ENCODE measurements at regions not wholly inside any gene's neighbourhood (a gene's known extent, or its start where the extent isn't known, plus 50 kb on each side); places are given as distances from the start of the nearest gene placed in this dataset.
"Not testable (repeated sequence)": the region's sequence is repeated elsewhere in the genome, so short reads cannot be mapped to it uniquely, and the experiment has no call there.

DNA sequence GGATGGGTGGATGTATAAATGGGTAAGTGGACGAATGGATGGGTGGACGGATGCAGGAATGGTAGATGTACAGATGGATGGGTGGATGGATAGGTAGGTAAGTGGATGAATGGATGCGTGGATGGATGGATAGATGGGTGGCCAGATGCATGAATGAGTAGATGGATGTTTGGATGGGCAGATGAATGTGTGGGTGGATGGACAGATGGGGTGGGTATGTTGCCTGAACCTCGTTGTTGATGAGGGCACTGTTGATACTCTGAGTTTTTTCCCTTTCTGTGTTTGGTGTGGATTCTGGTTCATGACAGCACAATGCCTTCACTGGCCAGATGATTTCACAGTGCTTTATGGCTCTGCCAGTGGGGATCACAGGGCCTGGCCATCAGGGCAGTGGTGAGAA lies 208.3 kb downstream of the NPIPB11 start:
- Histone ChIP-seq H2AFZ (ENCODE audit: low read depth, low read length) (no peak overlapping the region), H4K20me1 (ENCODE audit: insufficient read depth) (no peaks in the 10 kb centered on the region), H3K9me2 (ENCODE audit: insufficient read depth, low read length) (no peaks in the 10 kb centered on the region), H3K4me2 (ENCODE audit: low read length) (no peak overlapping the region), H3F3A (ENCODE audit: insufficient read depth, low read length, poor library complexity, severe bottlenecking) (no peaks in the 10 kb centered on the region), H3K27ac (ENCODE audit: low read length) (no peak overlapping the region), H3K27me3 (ENCODE audit: insufficient read depth, low read depth, low read length) (no peaks in the 10 kb centered on the region), H3K4me3 (ENCODE audit: low read length) (no peak overlapping the region), H3K36me3 (ENCODE audit: insufficient read depth, low read length) (no peaks in the 10 kb centered on the region), H3K9ac (ENCODE audit: low read length) (no peak overlapping the region), H3K9me3 (ENCODE audit: low read length) (no peaks in the 10 kb centered on the region), H3K79me2 (replicated peaks; ENCODE audit: insufficient read depth, low read length) (no peaks in the 10 kb centered on the region)
- TF ChIP-seq EP300 (conservative IDR thresholded peaks at IDR 0.05; ENCODE audit: poor library complexity, severe bottlenecking) (no peak), RAD21 (conservative IDR thresholded peaks at IDR 0.05) (no peak), TAF1 (IDR thresholded peaks at IDR 0.05; ENCODE audit: low read depth) (no peak), REST (IDR thresholded peaks at IDR 0.05; ENCODE audit: borderline replicate concordance) (no peak), SMC3 (conservative IDR thresholded peaks at IDR 0.05; ENCODE audit: poor library complexity) (no peak), MXI1 (conservative IDR thresholded peaks at IDR 0.05; ENCODE audit: poor library complexity, severe bottlenecking) (no peak), EZH2 (IDR thresholded peaks at IDR 0.05; ENCODE audit: borderline replicate concordance, insufficient read depth, low read length, poor library complexity, severe bottlenecking) (no peak), POLR2AphosphoS5 (IDR thresholded peaks at IDR 0.05) (no peak)
- TF ChIP-seq, protein P1, sequence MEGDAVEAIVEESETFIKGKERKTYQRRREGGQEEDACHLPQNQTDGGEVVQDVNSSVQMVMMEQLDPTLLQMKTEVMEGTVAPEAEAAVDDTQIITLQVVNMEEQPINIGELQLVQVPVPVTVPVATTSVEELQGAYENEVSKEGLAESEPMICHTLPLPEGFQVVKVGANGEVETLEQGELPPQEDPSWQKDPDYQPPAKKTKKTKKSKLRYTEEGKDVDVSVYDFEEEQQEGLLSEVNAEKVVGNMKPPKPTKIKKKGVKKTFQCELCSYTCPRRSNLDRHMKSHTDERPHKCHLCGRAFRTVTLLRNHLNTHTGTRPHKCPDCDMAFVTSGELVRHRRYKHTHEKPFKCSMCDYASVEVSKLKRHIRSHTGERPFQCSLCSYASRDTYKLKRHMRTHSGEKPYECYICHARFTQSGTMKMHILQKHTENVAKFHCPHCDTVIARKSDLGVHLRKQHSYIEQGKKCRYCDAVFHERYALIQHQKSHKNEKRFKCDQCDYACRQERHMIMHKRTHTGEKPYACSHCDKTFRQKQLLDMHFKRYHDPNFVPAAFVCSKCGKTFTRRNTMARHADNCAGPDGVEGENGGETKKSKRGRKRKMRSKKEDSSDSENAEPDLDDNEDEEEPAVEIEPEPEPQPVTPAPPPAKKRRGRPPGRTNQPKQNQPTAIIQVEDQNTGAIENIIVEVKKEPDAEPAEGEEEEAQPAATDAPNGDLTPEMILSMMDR (IDR thresholded peaks at IDR 0.05; ENCODE audit: poor library complexity, severe bottlenecking): no peak

DNA sequence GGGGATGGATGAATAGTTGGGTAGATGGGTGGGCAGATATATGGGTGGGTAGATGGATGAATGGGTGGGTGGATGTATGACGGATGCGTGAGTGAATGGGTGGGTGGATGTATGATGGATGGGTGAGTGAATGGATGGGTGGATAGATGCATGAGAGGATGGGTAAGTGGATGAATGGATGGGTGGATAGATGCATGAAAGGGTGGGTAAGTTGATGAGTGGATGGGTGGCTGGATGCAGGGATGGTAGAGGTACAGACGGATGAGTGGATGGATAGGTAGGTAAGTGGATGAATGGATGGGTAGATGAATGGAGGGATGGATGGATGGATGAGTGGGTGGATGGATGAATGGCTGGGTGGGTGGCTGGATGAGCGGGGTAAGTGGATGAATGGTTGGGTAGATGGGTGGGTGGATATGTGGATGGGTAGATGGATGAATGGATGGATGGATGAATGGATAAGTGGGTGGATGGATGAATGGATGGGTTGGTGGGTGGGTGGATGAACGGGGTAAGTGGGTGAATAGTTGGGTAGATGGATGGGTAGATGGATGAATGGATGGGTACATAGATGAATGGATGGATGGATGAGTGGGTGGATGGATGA lies 208.9 kb downstream of the NPIPB11 start:
- not testable (repeated sequence) for H3K36me3 ChIP-seq (ENCODE audit: insufficient read depth, low read length); H3K27me3 ChIP-seq (ENCODE audit: insufficient read depth, low read depth, low read length); H3K79me2 ChIP-seq (replicated peaks; ENCODE audit: insufficient read depth, low read length); H3K9ac ChIP-seq (ENCODE audit: low read length); H2AFZ ChIP-seq (ENCODE audit: low read depth, low read length); H4K20me1 ChIP-seq (ENCODE audit: insufficient read depth); H3K27ac ChIP-seq (ENCODE audit: low read length); H3F3A ChIP-seq (ENCODE audit: insufficient read depth, low read length, poor library complexity, severe bottlenecking); H3K4me2 ChIP-seq (ENCODE audit: low read length); H3K9me3 ChIP-seq (ENCODE audit: low read length); H3K4me3 ChIP-seq (ENCODE audit: low read length); H3K9me2 ChIP-seq (ENCODE audit: insufficient read depth, low read length)

DNA sequence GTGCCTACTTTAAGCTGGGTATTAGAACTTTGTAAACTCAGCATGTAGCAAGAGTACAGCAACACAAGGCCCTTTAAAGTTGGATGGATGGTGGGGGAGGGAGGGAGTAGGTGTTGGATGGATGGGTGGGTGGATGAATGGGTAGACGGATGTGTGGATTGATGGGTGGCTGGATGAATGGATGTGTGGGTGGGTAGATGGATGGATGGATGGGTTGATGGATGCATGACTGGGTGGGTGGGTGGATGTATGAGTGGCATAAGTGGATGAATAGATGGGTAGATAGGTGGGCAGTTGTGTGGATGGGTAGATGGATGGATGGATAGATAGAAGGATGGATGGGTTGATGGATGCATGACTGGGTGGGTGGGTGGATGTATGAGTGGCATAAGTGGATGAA lies 209.8 kb downstream of the NPIPB11 start:
- H3K36me3 ChIP-seq (ENCODE audit: insufficient read depth, low read length); H4K20me1 ChIP-seq (ENCODE audit: insufficient read depth); H3K27ac ChIP-seq (ENCODE audit: low read length); H3K4me2 ChIP-seq (ENCODE audit: low read length); H3K9me2 ChIP-seq (ENCODE audit: insufficient read depth, low read length); H3K27me3 ChIP-seq (ENCODE audit: insufficient read depth, low read depth, low read length); H3K79me2 ChIP-seq (replicated peaks; ENCODE audit: insufficient read depth, low read length); H2AFZ ChIP-seq (ENCODE audit: low read depth, low read length); H3F3A ChIP-seq (ENCODE audit: insufficient read depth, low read length, poor library complexity, severe bottlenecking); H3K9me3 ChIP-seq (ENCODE audit: low read length); H3K4me3 ChIP-seq (ENCODE audit: low read length); H3K9ac ChIP-seq (ENCODE audit: low read length): not testable (repeated sequence)

DNA sequence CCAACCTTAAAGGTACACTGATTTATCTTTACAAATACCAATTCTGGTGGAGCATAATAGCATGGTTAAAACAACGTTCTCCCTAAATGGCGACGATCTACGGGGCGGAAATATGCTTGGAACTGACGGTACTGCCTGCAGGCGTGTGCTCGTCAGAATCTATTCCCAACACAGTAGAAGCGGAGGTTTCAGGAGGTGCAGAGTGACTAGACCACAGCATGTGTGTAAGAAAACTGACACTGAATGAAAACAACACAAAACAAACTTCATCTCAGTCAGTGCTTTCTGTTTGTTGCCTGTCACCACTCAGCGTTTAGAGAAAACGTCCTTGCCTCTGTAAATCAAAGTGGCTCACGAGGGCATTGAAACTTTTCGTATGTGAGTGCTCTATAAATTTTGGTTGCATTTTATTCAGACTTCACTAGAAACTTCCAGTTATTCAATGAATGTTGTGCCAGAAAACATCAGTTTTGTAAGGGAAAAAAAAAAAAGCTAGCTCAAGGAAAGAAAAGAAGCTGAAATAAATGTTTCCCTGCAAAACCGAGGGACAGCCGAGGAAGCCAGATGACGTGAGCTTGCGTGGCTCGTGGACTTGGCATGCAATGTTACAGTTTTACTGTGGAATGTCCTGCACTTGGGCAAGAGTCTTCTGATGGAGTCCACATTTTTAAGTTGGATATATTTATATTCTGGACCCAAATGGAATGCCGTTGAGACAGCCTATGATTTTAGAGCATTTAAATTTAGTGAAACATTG lies 210.4 kb downstream of the LAT start:
- not testable (repeated sequence) for H3K9me2 ChIP-seq (ENCODE audit: insufficient read depth, low read length); H3K27ac ChIP-seq (ENCODE audit: low read length); H3K36me3 ChIP-seq (ENCODE audit: insufficient read depth, low read length); H3K4me2 ChIP-seq (ENCODE audit: low read length); H2AFZ ChIP-seq (ENCODE audit: low read depth, low read length); H3K4me3 ChIP-seq (ENCODE audit: low read length); H3K79me2 ChIP-seq (replicated peaks; ENCODE audit: insufficient read depth, low read length); H3K9me3 ChIP-seq (ENCODE audit: low read length); H3K9ac ChIP-seq (ENCODE audit: low read length); H3F3A ChIP-seq (ENCODE audit: insufficient read depth, low read length, poor library complexity, severe bottlenecking); H4K20me1 ChIP-seq (ENCODE audit: insufficient read depth); H3K27me3 ChIP-seq (ENCODE audit: insufficient read depth, low read depth, low read length)

GRCh38 chr16:29194185-29194844 lies 209.5 kb downstream of the LAT start:
- not testable (repeated sequence) for H3K27ac ChIP-seq (ENCODE audit: low read length); H3K9ac ChIP-seq (ENCODE audit: low read length); H3K79me2 ChIP-seq (replicated peaks; ENCODE audit: insufficient read depth, low read length); H3K36me3 ChIP-seq (ENCODE audit: insufficient read depth, low read length); H3K9me2 ChIP-seq (ENCODE audit: insufficient read depth, low read length); H2AFZ ChIP-seq (ENCODE audit: low read depth, low read length); H3K27me3 ChIP-seq (ENCODE audit: insufficient read depth, low read depth, low read length); H4K20me1 ChIP-seq (ENCODE audit: insufficient read depth); H3F3A ChIP-seq (ENCODE audit: insufficient read depth, low read length, poor library complexity, severe bottlenecking); H3K9me3 ChIP-seq (ENCODE audit: low read length); H3K4me3 ChIP-seq (ENCODE audit: low read length); H3K4me2 ChIP-seq (ENCODE audit: low read length)
